ENCODE measurements at regions not wholly inside any gene's neighbourhood (a gene's known extent, or its start where the extent isn't known, plus 50 kb on each side); places are given as distances from the start of the nearest gene placed in this dataset.
"Not testable (repeated sequence)": the region's sequence is repeated elsewhere in the genome, so short reads cannot be mapped to it uniquely, and the experiment has no call there.

DNA sequence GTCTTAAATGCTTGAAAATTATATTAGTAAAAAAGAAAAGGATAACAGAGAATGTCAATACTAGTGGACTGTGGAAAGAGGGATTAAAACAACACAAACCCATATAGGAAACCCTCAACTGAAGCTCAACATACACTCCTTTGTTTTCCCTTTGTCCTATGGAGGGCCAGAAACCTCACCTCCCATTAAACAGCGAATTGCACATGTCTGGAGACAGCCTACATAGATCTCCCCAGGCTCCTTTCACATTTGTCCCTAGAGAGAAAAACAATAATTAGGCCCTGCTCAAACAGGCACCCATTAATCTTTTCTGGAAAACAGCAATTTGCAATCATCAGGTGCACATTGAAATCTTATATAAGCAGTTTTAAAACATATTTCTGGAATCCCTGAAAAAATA, 87.6 kb upstream of the SEMA3D start:
- H3K4me1 Mint-ChIP-seq: peaks cover 37% of the 10 kb centered on the region
- WGBS, 2 experiments (ENCODE audit: insufficient coverage in 1 of 2, insufficient read length in 1 of 2): 71% methylated on average over 1 of the region's 1 CpG; no CpG with 5 or more reads in 1 of the 2 experiments
- peak overlapping the region; percentile 39 for H3K27ac Mint-ChIP-seq

GRCh38 chr7:85262891-85263290, 76.0 kb upstream of the SEMA3D start:
- H3K4me1 ChIP-seq (ENCODE audit: control insufficient read depth, insufficient read depth, low read length): peaks cover 4% of the 10 kb centered on the region
- H3K4me3 ChIP-seq (ENCODE audit: low read length): peak overlapping the region; percentile 48
- no peak overlapping the region for H3K27ac ChIP-seq (ENCODE audit: low read depth, low read length)
- Mint-ChIP-seq H3K27ac (peak overlapping the region; percentile 62), H3K36me3 (ENCODE audit: low read depth) (no peaks in the 10 kb centered on the region), H3K4me3 (no peak overlapping the region), H3K27me3 (ENCODE audit: insufficient read depth) (no peaks in the 10 kb centered on the region), H3K4me1 (peaks cover 9% of the 10 kb centered on the region), H3K9me3 (no peaks in the 10 kb centered on the region)
- DNase-seq: no peak
- no peaks in the 10 kb centered on the region for H3K27me3 ChIP-seq (ENCODE audit: control insufficient read depth, insufficient read depth, low read length, poor library complexity, severe bottlenecking)
- H3K36me3 ChIP-seq (ENCODE audit: control insufficient read depth, insufficient read depth, low read length): no peaks in the 10 kb centered on the region
- H3K9me3 ChIP-seq (ENCODE audit: control insufficient read depth, low read length): no peaks in the 10 kb centered on the region
- 76 to 82% methylated on average over 3 to 6 of the region's 6 CpGs for WGBS, 2 experiments (ENCODE audit: insufficient coverage in 1 of 2, insufficient read length in 1 of 2)
- no peak overlapping the region for H3K9ac ChIP-seq (ENCODE audit: extremely low read depth, low read length, poor library complexity, severe bottlenecking)
- TF ChIP-seq, protein P1, sequence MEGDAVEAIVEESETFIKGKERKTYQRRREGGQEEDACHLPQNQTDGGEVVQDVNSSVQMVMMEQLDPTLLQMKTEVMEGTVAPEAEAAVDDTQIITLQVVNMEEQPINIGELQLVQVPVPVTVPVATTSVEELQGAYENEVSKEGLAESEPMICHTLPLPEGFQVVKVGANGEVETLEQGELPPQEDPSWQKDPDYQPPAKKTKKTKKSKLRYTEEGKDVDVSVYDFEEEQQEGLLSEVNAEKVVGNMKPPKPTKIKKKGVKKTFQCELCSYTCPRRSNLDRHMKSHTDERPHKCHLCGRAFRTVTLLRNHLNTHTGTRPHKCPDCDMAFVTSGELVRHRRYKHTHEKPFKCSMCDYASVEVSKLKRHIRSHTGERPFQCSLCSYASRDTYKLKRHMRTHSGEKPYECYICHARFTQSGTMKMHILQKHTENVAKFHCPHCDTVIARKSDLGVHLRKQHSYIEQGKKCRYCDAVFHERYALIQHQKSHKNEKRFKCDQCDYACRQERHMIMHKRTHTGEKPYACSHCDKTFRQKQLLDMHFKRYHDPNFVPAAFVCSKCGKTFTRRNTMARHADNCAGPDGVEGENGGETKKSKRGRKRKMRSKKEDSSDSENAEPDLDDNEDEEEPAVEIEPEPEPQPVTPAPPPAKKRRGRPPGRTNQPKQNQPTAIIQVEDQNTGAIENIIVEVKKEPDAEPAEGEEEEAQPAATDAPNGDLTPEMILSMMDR (conservative IDR thresholded peaks at IDR 0.05): no peak

More for the DNA sequence above, 87.6 kb upstream of the SEMA3D start:
- Mint-ChIP-seq H3K27me3 (ENCODE audit: insufficient read depth) (no peaks in the 10 kb centered on the region), H3K9me3 (no peaks in the 10 kb centered on the region), H3K4me3 (no peak overlapping the region), H3K36me3 (ENCODE audit: low read depth) (no peaks in the 10 kb centered on the region)
- TF ChIP-seq, protein P1 (conservative IDR thresholded peaks at IDR 0.05): no peak
- Histone ChIP-seq H3K9ac (ENCODE audit: extremely low read depth, low read length, poor library complexity, severe bottlenecking) (no peak overlapping the region), H3K9me3 (ENCODE audit: control insufficient read depth, low read length) (no peaks in the 10 kb centered on the region), H3K4me1 (ENCODE audit: control insufficient read depth, insufficient read depth, low read length) (peaks cover 8% of the 10 kb centered on the region), H3K27ac (ENCODE audit: low read depth, low read length) (no peak overlapping the region), H3K36me3 (ENCODE audit: control insufficient read depth, insufficient read depth, low read length) (no peaks in the 10 kb centered on the region), H3K27me3 (ENCODE audit: control insufficient read depth, insufficient read depth, low read length, poor library complexity, severe bottlenecking) (no peaks in the 10 kb centered on the region), H3K4me3 (ENCODE audit: low read length) (no peak overlapping the region)
- DNase-seq: no peak

GRCh38 chr7:85261336-85261735, 74.5 kb upstream of the SEMA3D start:
- Mint-ChIP-seq H3K4me3 (no peak overlapping the region), H3K9me3 (no peaks in the 10 kb centered on the region), H3K4me1 (peaks cover 9% of the 10 kb centered on the region), H3K27me3 (ENCODE audit: insufficient read depth) (no peaks in the 10 kb centered on the region), H3K27ac (no peak overlapping the region), H3K36me3 (ENCODE audit: low read depth) (no peaks in the 10 kb centered on the region)
- H3K27me3 ChIP-seq (ENCODE audit: control insufficient read depth, insufficient read depth, low read length, poor library complexity, severe bottlenecking): no peaks in the 10 kb centered on the region
- H3K9me3 ChIP-seq (ENCODE audit: control insufficient read depth, low read length): no peaks in the 10 kb centered on the region
- whole genome bisulfite sequencing, 2 experiments (ENCODE audit: insufficient coverage in 1 of 2, insufficient read length in 1 of 2): 94 to 99% methylated on average over 2 of the region's 2 CpGs
- no peak overlapping the region for H3K4me3 ChIP-seq (ENCODE audit: low read length)
- no peak overlapping the region for H3K27ac ChIP-seq (ENCODE audit: low read depth, low read length)
- H3K9ac ChIP-seq (ENCODE audit: extremely low read depth, low read length, poor library complexity, severe bottlenecking): no peak overlapping the region
- no peak for DNase-seq
- peaks cover 4% of the 10 kb centered on the region for H3K4me1 ChIP-seq (ENCODE audit: control insufficient read depth, insufficient read depth, low read length)
- TF ChIP-seq, protein P1 (conservative IDR thresholded peaks at IDR 0.05): no peak
- H3K36me3 ChIP-seq (ENCODE audit: control insufficient read depth, insufficient read depth, low read length): no peaks in the 10 kb centered on the region

DNA sequence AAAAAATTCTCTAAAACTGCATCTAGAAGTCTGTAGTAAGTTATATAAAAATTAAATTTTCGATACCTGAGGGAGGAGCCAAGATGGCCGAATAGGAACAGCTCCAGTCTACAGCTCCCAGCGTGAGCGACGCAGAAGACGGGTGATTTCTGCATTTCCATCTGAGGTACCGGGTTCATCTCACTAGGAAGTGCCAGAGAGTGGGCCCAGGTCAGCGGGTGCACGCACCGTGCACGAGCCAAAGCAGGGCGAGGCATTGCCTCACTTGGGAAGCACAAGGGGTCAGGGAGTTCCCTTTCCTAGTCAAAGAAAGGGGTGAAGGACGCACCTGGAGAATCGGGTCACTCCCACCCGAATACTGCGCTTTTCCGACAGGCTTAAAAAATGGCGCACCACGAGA, 62.9 kb upstream of the SEMA3D start:
- not testable (repeated sequence) for H3K27ac ChIP-seq (ENCODE audit: low read depth, low read length); DNase-seq; H3K36me3 ChIP-seq (ENCODE audit: control insufficient read depth, insufficient read depth, low read length); H3K36me3 Mint-ChIP-seq (ENCODE audit: low read depth); H3K27ac Mint-ChIP-seq; H3K4me3 ChIP-seq (ENCODE audit: low read length); H3K4me1 Mint-ChIP-seq; H3K9me3 ChIP-seq (ENCODE audit: control insufficient read depth, low read length); H3K4me3 Mint-ChIP-seq; H3K4me1 ChIP-seq (ENCODE audit: control insufficient read depth, insufficient read depth, low read length); H3K27me3 Mint-ChIP-seq (ENCODE audit: insufficient read depth); H3K27me3 ChIP-seq (ENCODE audit: control insufficient read depth, insufficient read depth, low read length, poor library complexity, severe bottlenecking); H3K9ac ChIP-seq (ENCODE audit: extremely low read depth, low read length, poor library complexity, severe bottlenecking)
- peaks cover 18% of the 10 kb centered on the region for H3K9me3 Mint-ChIP-seq
- 95 to 97% methylated on average over 9 to 19 of the region's 19 CpGs for WGBS, 2 experiments (ENCODE audit: insufficient coverage in 1 of 2, insufficient read length in 1 of 2)
